ENCODE measurements at regions not wholly inside any gene's neighbourhood (a gene's known extent, or its start where the extent isn't known, plus 50 kb on each side); places are given as distances from the start of the nearest gene placed in this dataset.

- no peak for TF ChIP-seq PAX8 (CRISPR knock-in tag; IDR thresholded peaks at IDR 0.05; ENCODE audit: borderline replicate concordance)
- TF ChIP-seq ZFP82 (CRISPR knock-in tag; IDR thresholded peaks at IDR 0.05; ENCODE audit: borderline replicate concordance), result no peak
- TF ChIP-seq TBP (CRISPR knock-in tag; IDR thresholded peaks at IDR 0.05), result no peak
Observed at GRCh38 chr13:99857738-99858137, 113.8 kb downstream of the ZIC5 start.
